HEK293T (cell line): ENCODE measurements at regions not wholly inside any gene's neighbourhood (a gene's known extent, or its start where the extent isn't known, plus 50 kb on each side); places are given as distances from the start of the nearest gene placed in this dataset.

Experiments
- CTCF ChIA-PET: fragments of 350-600 bp; formaldehyde crosslinking; extraction: SDS; loops from one replicate; lab custom pipeline; 2021; ENCODE audit warnings: antibody characterized with exemption, inconsistent platforms; lab: Yijun Ruan, JAX
- POLR2A ChIA-PET: fragments of 350-600 bp; formaldehyde crosslinking; extraction: SDS; loops from one replicate; lab custom pipeline; 2020; ENCODE audit warnings: antibody characterized with exemption, inconsistent platforms; lab: Yijun Ruan, JAX
- DNase-seq: peaks from one replicate; pipeline ENCODE4 v3.0.0; 2012; ENCODE audit warnings: mixed read lengths; ENCODE audit errors: extremely low spot score
- ARNT ChIP-seq: fragments of 450-650 bp; IDR thresholded peaks from 2 replicates; pipeline ENCODE4 v1.6.1; 2017; ENCODE audit warnings: mild to moderate bottlenecking
- BHLHE40 ChIP-seq: fragments of 450-650 bp; IDR thresholded peaks from 2 replicates; pipeline ENCODE4 v1.6.1; 2016; ENCODE audit warnings: mild to moderate bottlenecking, moderate library complexity, borderline replicate concordance
- CTBP1 ChIP-seq: fragments of 450-650 bp; IDR thresholded peaks from 2 replicates; pipeline ENCODE4 v1.6.1; 2016; ENCODE audit warnings: borderline replicate concordance
- ELF4 ChIP-seq: fragments of 450-650 bp; IDR thresholded peaks from 2 replicates; pipeline ENCODE4 v1.6.1; 2017; ENCODE audit warnings: antibody characterized with exemption
- FOXA1 ChIP-seq: fragments of 450-650 bp; IDR thresholded peaks from 2 replicates; pipeline ENCODE4 v1.6.1; 2016; ENCODE audit warnings: mild to moderate bottlenecking
- FOXK2 ChIP-seq: fragments of 450-650 bp; IDR thresholded peaks from 2 replicates; pipeline ENCODE4 v1.6.1; 2016; ENCODE audit warnings: mild to moderate bottlenecking
- FOXM1 ChIP-seq: fragments of 450-650 bp; IDR thresholded peaks from 2 replicates; pipeline ENCODE4 v1.6.1; 2017; ENCODE audit warnings: mild to moderate bottlenecking, borderline replicate concordance
- HDGF ChIP-seq: fragments of 450-650 bp; IDR thresholded peaks from 2 replicates; pipeline ENCODE4 v1.6.1; 2017; ENCODE audit warnings: antibody characterized with exemption, borderline replicate concordance
- L3MBTL2 ChIP-seq: fragments of 450-650 bp; conservative IDR thresholded peaks from 2 replicates; pipeline ENCODE4 v1.6.1; 2016; ENCODE audit warnings: mild to moderate bottlenecking
- LEF1 ChIP-seq: fragments of 450-650 bp; IDR thresholded peaks from 2 replicates; pipeline ENCODE4 v1.6.1; 2017; ENCODE audit warnings: mild to moderate bottlenecking, borderline replicate concordance
- NFRKB ChIP-seq: fragments of 450-650 bp; IDR thresholded peaks from 2 replicates; pipeline ENCODE4 v1.6.1; 2016; ENCODE audit warnings: mild to moderate bottlenecking, moderate library complexity
- PKNOX1 ChIP-seq: fragments of 450-650 bp; IDR thresholded peaks from 2 replicates; pipeline ENCODE4 v1.6.1; 2016
- SP1 ChIP-seq: fragments of 450-650 bp; IDR thresholded peaks from 2 replicates; pipeline ENCODE4 v1.6.1; 2017
- SUZ12 ChIP-seq: fragments of 450-650 bp; IDR thresholded peaks from 2 replicates; pipeline ENCODE4 v1.6.1; 2016; ENCODE audit warnings: mild to moderate bottlenecking
- TARDBP ChIP-seq: fragments of 450-650 bp; IDR thresholded peaks from 2 replicates; pipeline ENCODE4 v1.6.1; 2016
- ZNF384 ChIP-seq: fragments of 450-650 bp; IDR thresholded peaks from 2 replicates; pipeline ENCODE4 v1.6.1; 2016

- TF ChIP-seq FOXM1 (no peak), HDGF (no peak), FOXA1 (no peak), NFRKB (no peak), SP1 (no peak), LEF1 (no peak), PKNOX1 (no peak), SUZ12 (no peak), ELF4 (no peak), TARDBP (no peak), CTBP1 (no peak), FOXK2 (no peak), BHLHE40 (no peak), ARNT (no peak), L3MBTL2 (no peak), ZNF384 (no peak)
- no peak for DNase-seq
- ChIA-PET POLR2A (no interaction called here), CTCF (no interaction called here)
These were observed 308.4 kb upstream of the STXBP6 start for GRCh38 chr14:25358330-25358729.

GRCh38 chr14:25351269-25351668 lies 301.3 kb upstream of the STXBP6 start:
- CTCF ChIA-PET: no interaction called here
- no peak for DNase-seq
- POLR2A ChIA-PET: no interaction called here
- TF ChIP-seq FOXK2 (no peak), BHLHE40 (no peak), PKNOX1 (no peak), NFRKB (no peak), SP1 (no peak), FOXA1 (no peak), LEF1 (no peak), SUZ12 (no peak), ELF4 (no peak), TARDBP (no peak), L3MBTL2 (no peak)

GRCh38 chr14:25350802-25351201 lies 300.9 kb upstream of the STXBP6 start:
- DNase-seq: no peak
- TF ChIP-seq CTBP1: no peak
- no peak for TF ChIP-seq L3MBTL2
- no peak for TF ChIP-seq HDGF
- TF ChIP-seq ELF4: no peak
- no peak for TF ChIP-seq FOXM1
- no peak for TF ChIP-seq FOXA1
- TF ChIP-seq ARNT: no peak
- no peak for TF ChIP-seq NFRKB
- no peak for TF ChIP-seq TARDBP
- TF ChIP-seq SP1: no peak
- TF ChIP-seq BHLHE40: no peak
- no peak for TF ChIP-seq SUZ12
- no peak for TF ChIP-seq PKNOX1
- no peak for TF ChIP-seq FOXK2
- no peak for TF ChIP-seq LEF1
- no peak for TF ChIP-seq ZNF384
- POLR2A ChIA-PET: no interaction called here
- CTCF ChIA-PET: no interaction called here

GRCh38 chr14:25350021-25350420 lies 300.1 kb upstream of the STXBP6 start:
- CTCF ChIA-PET: no interaction called here
- TF ChIP-seq ELF4: no peak
- no peak for DNase-seq
- POLR2A ChIA-PET: no interaction called here

- TF ChIP-seq SUZ12 (no peak), ZNF384 (no peak), ARNT (no peak), NFRKB (no peak), FOXA1 (no peak), TARDBP (no peak), ELF4 (no peak), HDGF (no peak)
- ChIA-PET CTCF (no interaction called here), POLR2A (no interaction called here)
- no peak for DNase-seq
These were observed 299.3 kb upstream of the STXBP6 start for GRCh38 chr14:25349269-25349668.

GRCh38 chr14:25340882-25341281 lies 290.9 kb upstream of the STXBP6 start:
- CTCF ChIA-PET: no interaction called here

More at GRCh38 chr14:25340882-25341281, 290.9 kb upstream of the STXBP6 start:
- POLR2A ChIA-PET: no interaction called here
- TF ChIP-seq SUZ12 (no peak), SP1 (no peak), PKNOX1 (no peak)
- no peak for DNase-seq
